ENCODE measurements at regions not wholly inside any gene's neighbourhood (a gene's known extent, or its start where the extent isn't known, plus 50 kb on each side); places are given as distances from the start of the nearest gene placed in this dataset.

GRCh38 chrX:25300994-25301393 is 285.2 kb upstream of the ARX start:
- no peak for TF ChIP-seq CTCF (conservative IDR thresholded peaks at IDR 0.05)
- H3K27ac Mint-ChIP-seq, result no peak overlapping the region
- no peaks in the 10 kb centered on the region for H3K27me3 Mint-ChIP-seq
- no peak overlapping the region for H3K4me3 Mint-ChIP-seq
- no peaks in the 10 kb centered on the region for H3K9me3 Mint-ChIP-seq
- no peaks in the 10 kb centered on the region for H3K36me3 Mint-ChIP-seq
- DNase-seq (ENCODE audit: extremely low spot score, unreplicated experiment), result no peak
- H3K4me1 Mint-ChIP-seq (ENCODE audit: unreplicated experiment), result no peaks in the 10 kb centered on the region

GRCh38 chrX:25296850-25297249 is 281.1 kb upstream of the ARX start:
- H3K4me3 Mint-ChIP-seq, result no peak overlapping the region
- no peaks in the 10 kb centered on the region for H3K36me3 Mint-ChIP-seq
- H3K27ac Mint-ChIP-seq, result no peak overlapping the region
- H3K27me3 Mint-ChIP-seq, result no peaks in the 10 kb centered on the region
- no peaks in the 10 kb centered on the region for H3K4me1 Mint-ChIP-seq (ENCODE audit: unreplicated experiment)
- no peaks in the 10 kb centered on the region for H3K9me3 Mint-ChIP-seq
- no peak for DNase-seq (ENCODE audit: extremely low spot score, unreplicated experiment)
- no peak for TF ChIP-seq CTCF (conservative IDR thresholded peaks at IDR 0.05)

GRCh38 chrX:25295466-25295865 is 279.7 kb upstream of the ARX start:
- Mint-ChIP-seq H3K4me1 (ENCODE audit: unreplicated experiment) (no peaks in the 10 kb centered on the region), H3K9me3 (no peaks in the 10 kb centered on the region)

GRCh38 chrX:25290132-25290531 is 274.4 kb upstream of the ARX start:
- Mint-ChIP-seq H3K4me1 (ENCODE audit: unreplicated experiment) (no peaks in the 10 kb centered on the region), H3K27ac (no peak overlapping the region), H3K27me3 (no peaks in the 10 kb centered on the region), H3K36me3 (no peaks in the 10 kb centered on the region), H3K4me3 (no peak overlapping the region), H3K9me3 (no peaks in the 10 kb centered on the region)
- DNase-seq (ENCODE audit: extremely low spot score, unreplicated experiment), result no peak
- no peak for TF ChIP-seq CTCF (conservative IDR thresholded peaks at IDR 0.05)

More at GRCh38 chrX:25295466-25295865, 279.7 kb upstream of the ARX start:
- no peak for DNase-seq (ENCODE audit: extremely low spot score, unreplicated experiment)
- Mint-ChIP-seq H3K4me3 (no peak overlapping the region), H3K27me3 (no peaks in the 10 kb centered on the region), H3K36me3 (no peaks in the 10 kb centered on the region), H3K27ac (no peak overlapping the region)
- TF ChIP-seq CTCF (conservative IDR thresholded peaks at IDR 0.05), result no peak

GRCh38 chrX:25288676-25289075 is 272.9 kb upstream of the ARX start:
- Mint-ChIP-seq H3K4me1 (ENCODE audit: unreplicated experiment) (no peaks in the 10 kb centered on the region), H3K36me3 (no peaks in the 10 kb centered on the region), H3K27me3 (no peaks in the 10 kb centered on the region), H3K9me3 (no peaks in the 10 kb centered on the region), H3K4me3 (no peak overlapping the region), H3K27ac (no peak overlapping the region)
- no peak for TF ChIP-seq CTCF (conservative IDR thresholded peaks at IDR 0.05)
- no peak for DNase-seq (ENCODE audit: extremely low spot score, unreplicated experiment)

GRCh38 chrX:25287521-25287920 is 271.8 kb upstream of the ARX start:
- H3K27me3 Mint-ChIP-seq, result no peaks in the 10 kb centered on the region
- H3K9me3 Mint-ChIP-seq, result no peaks in the 10 kb centered on the region
- H3K27ac Mint-ChIP-seq, result no peak overlapping the region
- no peak overlapping the region for H3K4me3 Mint-ChIP-seq
- DNase-seq (ENCODE audit: extremely low spot score, unreplicated experiment), result no peak
- no peaks in the 10 kb centered on the region for H3K4me1 Mint-ChIP-seq (ENCODE audit: unreplicated experiment)
- no peaks in the 10 kb centered on the region for H3K36me3 Mint-ChIP-seq
- no peak for TF ChIP-seq CTCF (conservative IDR thresholded peaks at IDR 0.05)

Measured in type B pancreatic cell (in vitro differentiated cells).